Fibroblast of mammary gland (primary cell): ENCODE measurements at regions not wholly inside any gene's neighbourhood (a gene's known extent, or its start where the extent isn't known, plus 50 kb on each side); places are given as distances from the start of the nearest gene placed in this dataset.

ENCODE experiments used
- DNase-seq: peaks from one replicate; pipeline ENCODE4 v3.0.0-alpha.2; 2010; ENCODE audit warnings: low read depth
- H3K4me3 ChIP-seq: 2 replicates; pipeline ENCODE4 v1.5.1; 2011; ENCODE audit warnings: low read depth, mild to moderate bottlenecking, low read length, moderate library complexity; ENCODE audit not compliant: control insufficient read depth
- CTCF ChIP-seq: conservative IDR thresholded peaks from 2 replicates; pipeline ENCODE4 v1.5.1; 2011; ENCODE audit warnings: low read depth, low read length, inconsistent platforms; ENCODE audit not compliant: control insufficient read depth, insufficient read depth

GRCh38 chr15:79164043-79164442, 73.5 kb upstream of the RASGRF1 start:
- no peak for DNase-seq
- no peak for TF ChIP-seq CTCF
- H3K4me3 ChIP-seq = no peak overlapping the region

GRCh38 chr15:79163395-79163794, 72.8 kb upstream of the RASGRF1 start:
- DNase-seq = no peak
- H3K4me3 ChIP-seq = no peak overlapping the region
- TF ChIP-seq CTCF = no peak

- DNase-seq = no peak
- no peak for TF ChIP-seq CTCF
- H3K4me3 ChIP-seq = no peak overlapping the region
Measured at GRCh38 chr15:79161837-79162508, 71.4 kb upstream of the RASGRF1 start.

GRCh38 chr15:79160211-79160610, 69.6 kb upstream of the RASGRF1 start:
- no peak for TF ChIP-seq CTCF
- DNase-seq = peak; percentile 72
- H3K4me3 ChIP-seq = no peak overlapping the region

GRCh38 chr15:79157631-79158592, 67.3 kb upstream of the RASGRF1 start:
- no peak for TF ChIP-seq CTCF
- DNase-seq = no peak
- no peak overlapping the region for H3K4me3 ChIP-seq

- TF ChIP-seq CTCF = no peak
- H3K4me3 ChIP-seq = no peak overlapping the region
- DNase-seq = no peak
Measured at GRCh38 chr15:79156704-79157375, 66.3 kb upstream of the RASGRF1 start.
